K562 (cell line): ENCODE measurements at regions not wholly inside any gene's neighbourhood (a gene's known extent, or its start where the extent isn't known, plus 50 kb on each side); places are given as distances from the start of the nearest gene placed in this dataset.

Source experiments
- ATAC-seq: fragments of 200-7000 bp; cut with Tn5 transposase; 3 replicates; pipeline ENCODE4 v1.9.1; 2020; ENCODE audit warnings: moderate library complexity
- BruUV-seq: library from RNA; stranded (reverse); fragments of 400-500 nt; replicated peaks from 2 replicates; lab custom pipeline; 2021; lab: Mats Ljungman, UMichigan
- CTCF ChIA-PET: fragments of 300-600 bp; formaldehyde crosslinking; extraction: SDS; loops from one replicate; lab custom pipeline; 2021; ENCODE audit warnings: low intra/inter-chr PET ratio; lab: Yijun Ruan, JAX
- POLR2A ChIA-PET: fragments of 300-600, 350-650 bp; sonication (Branson Sonifier 250); formaldehyde crosslinking; extraction: SDS; loops from one replicate; lab custom pipeline; 2021; ENCODE audit warnings: antibody characterized with exemption, inconsistent platforms; lab: Yijun Ruan, JAX
- DNase-seq, 4 experiments: peaks; one replicate each; pipeline versions ENCODE4 v3.0.0 to v3.0.0-alpha.2; 2011 to 2018; ENCODE audit warnings: low spot score in 3 of 4, mixed read lengths in 3 of 4; ENCODE audit errors: extremely low read depth in 1 of 4
- FAIRE-seq: peaks from 2 replicates; lab custom pipeline; 2011; peaks lifted over from hg19 to GRCh38; lab: Jason Lieb, UNC
- H2AFZ ChIP-seq: 2 replicates; pipeline ENCODE4 v1.6.0; 2011; ENCODE audit warnings: low read depth, low read length, control low read depth, inconsistent platforms
- H3K27ac ChIP-seq: fragments of 200-600 bp; 3 replicates; pipeline ENCODE4 v1.8.0; 2011; ENCODE audit warnings: low read depth, mild to moderate bottlenecking, control low read depth, inconsistent platforms, low read length, moderate library complexity, mixed read lengths; ENCODE audit errors: extremely low read depth
- H3K27me3 ChIP-seq, 2 experiments: fragments of 300-600 bp in 1 of 2; 2 replicates in 1 of 2; 3 replicates in 1 of 2; pipeline versions ENCODE4 v1.6.0 to v1.8.0; 2011; ENCODE audit warnings: inconsistent platforms in 2 of 2, low read length in 2 of 2, mild to moderate bottlenecking in 1 of 2, mixed read lengths in 1 of 2, moderate library complexity in 1 of 2; ENCODE audit not compliant: control insufficient read depth in 2 of 2, insufficient read depth in 2 of 2
- H3K36me3 ChIP-seq: fragments of 300-600 bp; 3 replicates; pipeline ENCODE4 v1.8.0; 2011; ENCODE audit warnings: mild to moderate bottlenecking, low read length, inconsistent platforms; ENCODE audit not compliant: control insufficient read depth, insufficient read depth
- H3K4me1 ChIP-seq, 2 experiments: fragments of 200-600 bp in 1 of 2; replicated peaks in 1 of 2; 2 replicates in 1 of 2; 3 replicates in 1 of 2; pipeline versions ENCODE4 v1.5.1 to v1.8.0; 2011; ENCODE audit warnings: inconsistent platforms in 2 of 2, low read length in 2 of 2, mild to moderate bottlenecking in 1 of 2, mixed read lengths in 1 of 2, moderate library complexity in 1 of 2; ENCODE audit not compliant: control insufficient read depth in 2 of 2, insufficient read depth in 2 of 2
- H3K4me2 ChIP-seq: 2 replicates; pipeline ENCODE4 v1.6.1; 2011; ENCODE audit warnings: low read length, control low read depth, inconsistent platforms, mixed read lengths; ENCODE audit not compliant: insufficient read depth
- H3K4me3 ChIP-seq: fragments of 200-600 bp; sonication (generic), shearing (Covaris generic); 2 replicates; pipeline ENCODE4 v1.5.1; 2016; ENCODE audit warnings: control low read depth, inconsistent platforms
- H3K79me2 ChIP-seq: fragments of 200-600 bp; 3 replicates; pipeline ENCODE4 v1.8.0; 2011; ENCODE audit warnings: low read length, inconsistent platforms; ENCODE audit not compliant: control insufficient read depth, insufficient read depth
- H3K9ac ChIP-seq, 2 experiments: 2 replicates each; pipeline versions ENCODE4 v1.6.0 to v1.6.1; 2011; ENCODE audit warnings: low read depth in 2 of 2, low read length in 2 of 2, control low read depth in 1 of 2, inconsistent platforms in 1 of 2, mild to moderate bottlenecking in 1 of 2, mixed read lengths in 1 of 2; ENCODE audit not compliant: insufficient read depth in 1 of 2
- H3K9me1 ChIP-seq: one replicate; pipeline ENCODE4 v1.6.0; 2011; ENCODE audit warnings: inconsistent platforms, mild to moderate bottlenecking, low read length, moderate library complexity; ENCODE audit not compliant: control insufficient read depth, insufficient read depth
- H3K9me3 ChIP-seq: replicated peaks from 2 replicates; pipeline ENCODE4 v1.5.1; 2011; ENCODE audit warnings: low read depth, low read length, inconsistent platforms; ENCODE audit not compliant: control insufficient read depth, insufficient read depth
- H4K20me1 ChIP-seq: replicated peaks from 2 replicates; pipeline ENCODE4 v1.6.1; 2011; ENCODE audit warnings: low read length, inconsistent platforms, mixed read lengths; ENCODE audit not compliant: control insufficient read depth, insufficient read depth
- ARHGAP35 ChIP-seq: fragments of 450-650 bp; IDR thresholded peaks from 2 replicates; pipeline ENCODE4 v1.6.1; 2018; ENCODE audit not compliant: partially characterized antibody
- COPS2 ChIP-seq: fragments of 450-650 bp; conservative IDR thresholded peaks from 2 replicates; pipeline ENCODE4 v1.6.1; 2016; ENCODE audit warnings: mild to moderate bottlenecking, moderate library complexity
- CREB3 ChIP-seq: fragments of 450-650 bp; conservative IDR thresholded peaks from 2 replicates; pipeline ENCODE4 v1.6.1; 2016; ENCODE audit warnings: missing genetic modification characterization, low read depth, mild to moderate bottlenecking, missing compliant biosample characterization, moderate library complexity
- MAZ ChIP-seq, 2 experiments: fragments of 450-650 bp in 1 of 2; sonication (generic) in 1 of 2; formaldehyde crosslinking; IDR thresholded peaks in 1 of 2; conservative IDR thresholded peaks in 1 of 2; 2 replicates each; pipeline versions ENCODE4 v1.4.0 to v1.5.0; 2020; ENCODE audit warnings: mild to moderate bottlenecking in 1 of 2, missing genetic modification reagents in 1 of 2
- MCM3 ChIP-seq: fragments of 450-650 bp; IDR thresholded peaks from 2 replicates; pipeline ENCODE4 v1.6.1; 2016
- MTA3 ChIP-seq: fragments of 450-650 bp; formaldehyde crosslinking; IDR thresholded peaks from 2 replicates; pipeline ENCODE4 v1.6.1; 2017; ENCODE audit warnings: mild to moderate bottlenecking, borderline replicate concordance
- PATZ1 ChIP-seq: fragments of 250-450 bp; sonication (Bioruptor Pico); IDR thresholded peaks from 2 replicates; pipeline ENCODE4 v1.5.0; 2020; ENCODE audit warnings: mild to moderate bottlenecking, borderline replicate concordance
- PTRF ChIP-seq: fragments of 450-650 bp; IDR thresholded peaks from 2 replicates; pipeline ENCODE4 v1.6.1; 2016; ENCODE audit warnings: mild to moderate bottlenecking, missing genetic modification characterization, missing compliant biosample characterization
- RCOR1 ChIP-seq, 2 experiments: IDR thresholded peaks; 2 replicates each; pipeline ENCODE4 v1.6.1; 2012; ENCODE audit warnings: low read depth in 2 of 2, low read length in 2 of 2, borderline replicate concordance in 1 of 2, improper control_type of control experiment in 1 of 2
- ZFPM2 ChIP-seq: fragments of 250-450 bp; sonication (Bioruptor Pico); IDR thresholded peaks from 2 replicates; pipeline ENCODE4 v1.5.1; 2022; ENCODE audit warnings: mild to moderate bottlenecking
- ZHX1 ChIP-seq: fragments of 150-350 bp; conservative IDR thresholded peaks from 2 replicates; pipeline ENCODE4 v1.6.1; 2014; ENCODE audit warnings: low read length
- ZNF398 ChIP-seq: fragments of 250-450 bp; sonication (Bioruptor Pico); IDR thresholded peaks from 2 replicates; pipeline ENCODE4 v1.8.0; 2021; ENCODE audit warnings: moderate library complexity, mild to moderate bottlenecking, inconsistent platforms
- ZNF740 ChIP-seq, 3 experiments: fragments of 200-800 bp in 1 of 3; sonication (Bioruptor generic) in 1 of 3; sonication (generic) in 1 of 3; formaldehyde crosslinking in 1 of 3; IDR thresholded peaks; 2 replicates each; pipeline versions ENCODE4 v1.6.1 to v1.8.0; 2016 to 2022; ENCODE audit warnings: mild to moderate bottlenecking in 2 of 3, missing compliant biosample characterization in 2 of 3, missing genetic modification characterization in 2 of 3, missing genetic modification reagents in 1 of 3
- ZNF778 ChIP-seq: fragments of 450-650 bp; formaldehyde crosslinking; IDR thresholded peaks from 2 replicates; pipeline ENCODE4 v1.4.0; 2020; ENCODE audit warnings: mild to moderate bottlenecking, moderate library complexity
- WGBS: fragments of 100-300 bp; shearing (Covaris generic); methylation state at CpG from one replicate; pipeline ENCODE4 v1.1.6; 2016; ENCODE audit warnings: low coverage, mixed read lengths; ENCODE audit not compliant: insufficient coverage; ENCODE audit errors: missing lambda C conversion rate; 5-methylcytosine and 5-hydroxymethylcytosine counted together
- in situ Hi-C: fragments of 300-500 bp; cut with MboI; formaldehyde crosslinking; loops from 4 replicates; pipeline ENCODE4 v1.15.0; 2018; ENCODE audit warnings: inconsistent platforms, mixed read lengths
- intact Hi-C: fragments of 100-400 bp; cut with micrococcal nuclease; formaldehyde crosslinking; loops from 2 replicates; pipeline ENCODE4 v1.14.2; 2022

- H3K4me2 ChIP-seq = no peak overlapping the region
- CTCF ChIA-PET = no interaction called here
- no peak overlapping the region for H3K4me3 ChIP-seq
- ATAC-seq (no peak), DNase-seq (no peak), FAIRE-seq (no peak)
- no peaks in the 10 kb centered on the region for H3K27me3 ChIP-seq
- no peaks in the 10 kb centered on the region for H3K9me1 ChIP-seq
- no TSS peak for BruUV-seq
- POLR2A ChIA-PET = interaction anchor here (1.5 kb wide), 1 partner anchor 13 kb away, joined by 3 read pairs; no protein-coding TSS in a partner anchor
- no peaks in the 10 kb centered on the region for H3K79me2 ChIP-seq
- H4K20me1 ChIP-seq = no peaks in the 10 kb centered on the region
- intact Hi-C loops (no loop called here), in situ Hi-C loops (no loop called here)
- WGBS = 3% methylated on average over 4 of the region's 4 CpGs
- no peaks in the 10 kb centered on the region for H3K36me3 ChIP-seq
- no peak overlapping the region for H2AFZ ChIP-seq
- H3K4me1 ChIP-seq = no peaks in the 10 kb centered on the region
- H3K9ac ChIP-seq = no peak overlapping the region
- no peak overlapping the region for H3K27ac ChIP-seq
- H3K9me3 ChIP-seq = no peaks in the 10 kb centered on the region
- no peak for TF ChIP-seq PATZ1
- no peak for TF ChIP-seq ZNF778 (CRISPR knock-in tag)
- TF ChIP-seq ZNF398 (CRISPR knock-in tag) = no peak
- TF ChIP-seq ZNF740 (CRISPR knock-in tag; IDR thresholded peaks at IDR 0.05) = no peak
- TF ChIP-seq ZNF740 (tag; IDR thresholded peaks at IDR 0.05) = no peak
- TF ChIP-seq COPS2 = no peak
- no peak for TF ChIP-seq ZFPM2 (CRISPR knock-in tag)
- TF ChIP-seq CREB3 (tag) = no peak
- no peak for TF ChIP-seq PTRF (tag)
- no peak for TF ChIP-seq MAZ (CRISPR knock-in tag; conservative IDR thresholded peaks at IDR 0.05 in 1 of 2, IDR thresholded peaks at IDR 0.05 in 1 of 2)
- TF ChIP-seq ARHGAP35 = no peak
- no peak for TF ChIP-seq MCM3
- no peak for TF ChIP-seq ZHX1
- TF ChIP-seq MTA3 = no peak
- TF ChIP-seq RCOR1 (IDR thresholded peaks at IDR 0.05; ENCODE audit: borderline replicate concordance in 1 of 2, low read depth in 2 of 2, low read length in 2 of 2) = no peak
Observed at GRCh38 chr12:127664901-127665300, 602.1 kb upstream of the TMEM132C start.
